LNCaP clone FGC (cell line): ENCODE measurements at regions not wholly inside any gene's neighbourhood (a gene's known extent, or its start where the extent isn't known, plus 50 kb on each side); places are given as distances from the start of the nearest gene placed in this dataset.

Experiments used
- DNase-seq: peaks from one replicate; pipeline ENCODE4 v3.0.0-alpha.2; 2011; ENCODE audit warnings: low read depth
- H3K4me3 ChIP-seq: 2 replicates; pipeline ENCODE4 v1.5.1; 2011; ENCODE audit warnings: mild to moderate bottlenecking, low read depth, low read length, control low read depth
- TF ChIP-seq, protein P1 (sequence below): IDR thresholded peaks from 2 replicates; pipeline ENCODE4 v1.5.1; 2012; ENCODE audit warnings: mild to moderate bottlenecking; ENCODE audit not compliant: control insufficient read depth, insufficient read depth; ENCODE audit errors: extremely low read depth

DNA sequence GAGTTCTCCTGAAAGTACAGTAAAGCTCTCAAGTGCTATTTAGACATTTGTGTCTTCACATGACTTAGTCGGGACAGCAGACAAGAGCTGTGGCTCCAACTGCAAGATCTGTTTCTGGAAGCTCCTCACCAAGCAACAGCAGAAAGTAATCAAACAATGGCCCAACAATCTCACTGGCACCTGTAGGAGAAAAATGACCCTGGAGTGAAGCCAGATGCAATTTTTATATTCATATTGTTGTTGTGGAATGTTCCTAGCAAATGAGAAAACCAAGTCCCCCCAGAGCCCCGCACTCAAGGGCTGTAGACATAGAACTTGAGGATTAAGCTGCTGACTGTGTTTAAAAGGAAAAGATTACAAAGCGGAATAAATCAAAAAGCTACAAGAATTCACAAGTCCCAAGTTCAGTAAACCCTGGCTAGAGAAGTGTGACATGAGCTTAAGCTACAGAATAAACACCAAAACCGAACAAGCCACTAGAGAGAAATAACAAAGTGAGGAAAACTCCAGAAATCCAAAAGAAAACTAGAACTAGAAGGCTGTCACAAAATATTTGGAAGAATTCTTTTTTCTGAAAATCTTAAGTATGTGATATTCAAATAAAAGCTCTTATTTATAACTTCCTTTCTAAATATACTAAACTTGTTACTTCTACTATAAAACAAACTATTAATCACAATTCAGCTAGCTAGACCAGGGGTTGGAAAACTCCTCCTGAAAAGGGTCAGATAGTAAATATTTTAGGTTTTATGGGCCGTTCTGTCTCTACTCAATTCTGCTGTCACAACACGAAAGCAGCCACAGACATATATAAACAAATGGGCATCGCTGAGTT lies 454.5 kb downstream of the SUCLA2 start:
- no peak overlapping the region for H3K4me3 ChIP-seq
- DNase-seq = no peak
- TF ChIP-seq, protein P1, sequence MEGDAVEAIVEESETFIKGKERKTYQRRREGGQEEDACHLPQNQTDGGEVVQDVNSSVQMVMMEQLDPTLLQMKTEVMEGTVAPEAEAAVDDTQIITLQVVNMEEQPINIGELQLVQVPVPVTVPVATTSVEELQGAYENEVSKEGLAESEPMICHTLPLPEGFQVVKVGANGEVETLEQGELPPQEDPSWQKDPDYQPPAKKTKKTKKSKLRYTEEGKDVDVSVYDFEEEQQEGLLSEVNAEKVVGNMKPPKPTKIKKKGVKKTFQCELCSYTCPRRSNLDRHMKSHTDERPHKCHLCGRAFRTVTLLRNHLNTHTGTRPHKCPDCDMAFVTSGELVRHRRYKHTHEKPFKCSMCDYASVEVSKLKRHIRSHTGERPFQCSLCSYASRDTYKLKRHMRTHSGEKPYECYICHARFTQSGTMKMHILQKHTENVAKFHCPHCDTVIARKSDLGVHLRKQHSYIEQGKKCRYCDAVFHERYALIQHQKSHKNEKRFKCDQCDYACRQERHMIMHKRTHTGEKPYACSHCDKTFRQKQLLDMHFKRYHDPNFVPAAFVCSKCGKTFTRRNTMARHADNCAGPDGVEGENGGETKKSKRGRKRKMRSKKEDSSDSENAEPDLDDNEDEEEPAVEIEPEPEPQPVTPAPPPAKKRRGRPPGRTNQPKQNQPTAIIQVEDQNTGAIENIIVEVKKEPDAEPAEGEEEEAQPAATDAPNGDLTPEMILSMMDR = no peak

DNA sequence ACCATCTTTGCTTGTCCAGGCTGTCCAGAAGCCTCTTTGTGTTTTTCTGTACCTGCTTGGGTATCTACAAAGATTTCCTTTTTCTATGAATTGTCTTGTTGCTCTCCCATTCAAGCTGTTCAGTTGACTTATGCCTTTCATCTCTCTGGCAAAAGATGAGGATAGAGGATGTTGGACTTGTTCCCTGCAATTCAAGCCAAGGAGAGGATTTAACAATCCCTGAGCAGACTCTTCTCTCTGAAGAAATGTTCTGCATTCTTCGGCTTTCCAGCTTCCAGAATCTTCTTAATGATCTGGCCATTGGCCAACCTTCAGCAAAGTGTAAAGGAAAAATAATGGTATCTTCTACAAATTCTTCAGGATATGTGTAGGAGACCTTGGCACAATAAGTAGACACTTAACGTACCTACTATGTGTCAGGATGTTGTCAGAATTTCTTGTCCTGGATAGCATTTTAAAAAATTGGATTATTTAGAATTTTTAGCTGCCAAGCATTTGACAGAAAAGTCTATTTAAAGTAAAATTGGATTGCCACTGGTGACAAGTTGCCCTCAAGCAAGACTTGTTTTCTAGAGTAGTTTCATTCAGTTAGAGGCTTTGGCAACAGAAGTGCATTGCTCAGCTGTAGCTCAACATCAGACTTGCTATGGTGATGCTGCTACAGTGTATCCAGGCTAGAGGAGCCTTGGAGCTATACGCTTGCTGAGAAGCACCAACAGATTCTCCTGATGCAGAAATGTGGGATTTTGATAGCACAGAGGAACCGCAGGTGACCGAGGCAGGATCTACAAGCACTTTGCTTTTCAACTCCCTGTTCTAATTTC lies 455.7 kb downstream of the SUCLA2 start:
- no peak overlapping the region for H3K4me3 ChIP-seq
- DNase-seq = no peak

DNA sequence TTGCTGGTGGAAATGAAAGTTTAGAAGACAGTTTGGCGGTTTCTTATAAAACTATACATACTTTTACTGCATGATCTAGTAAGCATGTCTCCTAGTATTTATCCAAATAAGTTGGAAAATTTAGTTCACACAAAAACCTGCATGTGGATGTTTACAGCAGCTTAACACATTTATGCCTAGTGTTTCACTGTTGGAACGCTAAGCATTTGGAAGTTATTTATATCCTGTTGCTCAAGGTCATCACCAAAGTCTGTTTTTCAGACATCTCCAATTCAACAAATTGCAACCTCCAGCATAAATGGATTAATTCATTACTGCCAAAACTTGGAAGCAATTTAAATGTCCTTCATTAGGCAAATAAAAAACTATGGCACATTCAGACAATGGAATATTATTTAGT lies 461.8 kb downstream of the SUCLA2 start:
- H3K4me3 ChIP-seq = no peak overlapping the region
- no peak for DNase-seq
- TF ChIP-seq, protein P1 = no peak

More for the DNA sequence above, 455.7 kb downstream of the SUCLA2 start:
- TF ChIP-seq, protein P1 = no peak

DNA sequence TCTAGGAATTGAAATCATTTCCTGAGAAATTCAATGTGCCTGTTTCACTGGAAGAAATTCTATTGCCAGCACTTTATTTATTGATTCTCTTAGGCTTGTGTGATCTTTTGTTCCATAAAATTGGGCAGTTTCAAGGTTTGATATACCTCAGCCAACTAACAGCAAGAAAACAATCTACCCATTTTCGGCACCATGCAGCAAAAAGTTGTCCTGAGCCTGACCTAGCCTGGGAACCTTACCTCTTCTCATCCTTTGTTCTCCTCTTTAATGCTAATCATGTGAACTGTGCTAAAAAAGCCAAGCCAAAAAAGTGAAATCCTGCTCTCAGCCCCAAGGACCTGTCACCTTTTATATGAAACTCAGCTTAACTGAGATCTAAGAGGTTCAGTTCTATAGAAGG lies 477.3 kb downstream of the SUCLA2 start:
- no peak overlapping the region for H3K4me3 ChIP-seq
- TF ChIP-seq, protein P1 = no peak
- no peak for DNase-seq

DNA sequence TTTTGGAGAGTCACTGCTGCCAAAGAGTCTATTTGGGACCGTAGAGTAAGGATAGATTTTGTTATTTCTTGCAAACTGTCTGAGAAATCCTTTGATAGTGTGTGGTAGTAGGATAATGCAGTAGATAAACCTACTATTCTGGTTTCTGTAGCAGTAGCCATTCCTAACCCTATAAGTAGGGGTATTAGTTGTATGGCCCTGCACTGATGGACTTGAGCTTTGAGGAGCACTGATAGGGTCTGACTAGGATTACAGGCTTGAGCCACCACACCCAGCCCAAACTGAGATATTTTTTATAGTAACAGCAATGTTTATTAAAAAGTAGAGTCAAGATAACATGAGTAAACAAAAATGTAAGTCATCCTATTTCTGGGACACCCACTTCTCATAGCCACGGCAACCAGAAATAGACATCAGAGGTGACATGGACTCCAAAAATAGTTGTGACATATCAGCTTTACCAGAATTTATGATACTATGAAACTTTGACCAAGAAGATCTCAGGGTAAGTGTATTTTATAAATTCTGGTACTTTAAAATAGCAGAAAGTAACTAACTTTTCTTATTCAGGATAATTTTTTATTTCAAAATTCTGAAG lies 479.1 kb downstream of the SUCLA2 start:
- no peak for DNase-seq
- TF ChIP-seq, protein P1 = no peak
- H3K4me3 ChIP-seq = no peak overlapping the region

DNA sequence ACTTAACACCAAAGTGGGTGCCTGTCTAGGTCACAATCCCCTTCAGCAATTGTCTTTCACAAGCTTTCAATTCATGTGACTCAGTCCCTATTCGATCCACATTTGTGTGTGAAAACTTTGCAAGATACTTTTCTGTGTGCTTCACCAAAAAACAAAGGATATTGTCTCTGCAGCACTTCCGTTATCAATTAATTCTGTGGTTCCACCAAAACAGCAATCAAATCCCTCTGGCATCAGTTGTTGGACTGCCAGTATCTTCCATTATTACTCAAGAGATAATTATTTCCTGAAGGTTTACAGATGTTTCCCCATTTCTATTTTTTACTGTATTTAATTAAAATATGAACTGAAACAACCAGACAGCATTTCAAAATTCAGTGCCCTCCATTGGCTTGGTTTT lies 481.4 kb downstream of the SUCLA2 start:
- TF ChIP-seq, protein P1 = no peak
- no peak for DNase-seq
- no peak overlapping the region for H3K4me3 ChIP-seq
